HEK293 (cell line): ENCODE measurements at regions not wholly inside any gene's neighbourhood (a gene's known extent, or its start where the extent isn't known, plus 50 kb on each side); places are given as distances from the start of the nearest gene placed in this dataset.
"Not testable (repeated sequence)": the region's sequence is repeated elsewhere in the genome, so short reads cannot be mapped to it uniquely, and the experiment has no call there.

Experiments used
- CTCF ChIA-PET: fragments of 350-600 bp; formaldehyde crosslinking; extraction: SDS; loops from one replicate; lab custom pipeline; 2021; ENCODE audit warnings: antibody characterized with exemption; lab: Yijun Ruan, JAX
- POLR2A ChIA-PET: fragments of 300-600 bp; formaldehyde crosslinking; extraction: SDS; loops from one replicate; lab custom pipeline; 2020; ENCODE audit warnings: antibody characterized with exemption, inconsistent platforms; lab: Yijun Ruan, JAX
- H3K27ac ChIP-seq: fragments of 200-500 bp; sonication (Bioruptor generic); 2 replicates; pipeline ENCODE4 v1.5.1; 2014; ENCODE audit warnings: low read depth, low read length, control low read depth, inconsistent platforms; ENCODE audit errors: extremely low read depth
- H3K36me3 ChIP-seq, 2 experiments: fragments of 200-500 bp in 1 of 2; sonication (Bioruptor generic) in 1 of 2; 1 replicate in 1 of 2; 2 replicates in 1 of 2; pipeline ENCODE4 v1.5.1; 2014 to 2017; ENCODE audit warnings: inconsistent platforms in 2 of 2, low read length in 2 of 2; ENCODE audit not compliant: control insufficient read depth in 2 of 2, insufficient read depth in 1 of 2
- H3K4me1 ChIP-seq: fragments of 200-500 bp; sonication (Bioruptor generic); 2 replicates; pipeline ENCODE4 v1.5.1; 2014; ENCODE audit warnings: mild to moderate bottlenecking, low read length, inconsistent platforms; ENCODE audit not compliant: control insufficient read depth, insufficient read depth
- H3K4me3 ChIP-seq: 2 replicates; pipeline ENCODE4 v1.5.1; 2011; ENCODE audit warnings: low read depth, mild to moderate bottlenecking, control low read depth, low read length, moderate library complexity
- H3K9me3 ChIP-seq: fragments of 200-500 bp; sonication (Bioruptor generic); 2 replicates; pipeline ENCODE4 v1.5.1; 2014; ENCODE audit warnings: low read depth, low read length, inconsistent platforms; ENCODE audit not compliant: control insufficient read depth, insufficient read depth
- HOXA7 ChIP-seq: sonication (generic); formaldehyde crosslinking; IDR thresholded peaks from 2 replicates; pipeline ENCODE4 v1.8.1; 2022; ENCODE audit warnings: missing genetic modification reagents, borderline replicate concordance
- IKZF3 ChIP-seq: fragments of 450-650 bp; IDR thresholded peaks from 2 replicates; pipeline ENCODE4 v1.5.0; 2018; ENCODE audit warnings: missing biosample characterization, mild to moderate bottlenecking, missing genetic modification characterization, moderate library complexity
- MEIS1 ChIP-seq: sonication (generic); formaldehyde crosslinking; IDR thresholded peaks from 2 replicates; pipeline ENCODE4 v1.8.1; 2022; ENCODE audit warnings: missing genetic modification reagents, mild to moderate bottlenecking, borderline replicate concordance
- REPIN1 ChIP-seq: fragments of 450-650 bp; formaldehyde crosslinking; IDR thresholded peaks from 2 replicates; pipeline ENCODE4 v1.5.1; 2017; ENCODE audit warnings: missing biosample characterization, missing genetic modification characterization, low read depth
- SALL2 ChIP-seq: fragments of 450-650 bp; formaldehyde crosslinking; IDR thresholded peaks from 2 replicates; pipeline ENCODE4 v1.5.0; 2017; ENCODE audit warnings: missing biosample characterization, mild to moderate bottlenecking, missing genetic modification characterization, borderline replicate concordance
- WT1 ChIP-seq: fragments of 450-650 bp; formaldehyde crosslinking; IDR thresholded peaks from 2 replicates; pipeline ENCODE4 v1.5.1; 2016; ENCODE audit warnings: missing biosample characterization, missing genetic modification characterization
- ZFHX2 ChIP-seq: fragments of 450-650 bp; formaldehyde crosslinking; conservative IDR thresholded peaks from 2 replicates; pipeline ENCODE4 v1.5.1; 2016; ENCODE audit warnings: missing biosample characterization, missing genetic modification characterization
- ZFP37 ChIP-seq: fragments of 450-650 bp; formaldehyde crosslinking; IDR thresholded peaks from 2 replicates; pipeline ENCODE4 v1.5.1; 2016; ENCODE audit warnings: missing biosample characterization, missing genetic modification characterization
- ZFP41 ChIP-seq: fragments of 450-650 bp; formaldehyde crosslinking; IDR thresholded peaks from 2 replicates; pipeline ENCODE4 v1.5.1; 2016; ENCODE audit warnings: missing biosample characterization, missing genetic modification characterization, borderline replicate concordance
- ZNF146 ChIP-seq: fragments of 450-650 bp; formaldehyde crosslinking; IDR thresholded peaks from 2 replicates; pipeline ENCODE4 v1.5.1; 2016; ENCODE audit warnings: missing biosample characterization, missing genetic modification characterization
- ZNF16 ChIP-seq: fragments of 450-650 bp; formaldehyde crosslinking; IDR thresholded peaks from 2 replicates; pipeline ENCODE4 v1.5.1; 2016; ENCODE audit warnings: low read depth, missing biosample characterization, missing genetic modification characterization
- ZNF266 ChIP-seq: fragments of 450-650 bp; formaldehyde crosslinking; IDR thresholded peaks from 2 replicates; pipeline ENCODE4 v1.5.1; 2016; ENCODE audit warnings: missing biosample characterization, missing genetic modification characterization, low read depth
- ZNF501 ChIP-seq: fragments of 450-650 bp; formaldehyde crosslinking; IDR thresholded peaks from 2 replicates; pipeline ENCODE4 v1.5.1; 2016; ENCODE audit warnings: missing biosample characterization, missing genetic modification characterization
- ZNF549 ChIP-seq: fragments of 450-650 bp; IDR thresholded peaks from 2 replicates; pipeline ENCODE4 v1.5.1; 2018; ENCODE audit warnings: missing biosample characterization, missing genetic modification characterization, mild to moderate bottlenecking, inconsistent platforms, moderate library complexity
- ZNF585B ChIP-seq: fragments of 450-650 bp; formaldehyde crosslinking; IDR thresholded peaks from 2 replicates; pipeline ENCODE4 v1.5.1; 2016; ENCODE audit warnings: missing biosample characterization, missing genetic modification characterization
- ZNF654 ChIP-seq: fragments of 450-650 bp; formaldehyde crosslinking; IDR thresholded peaks from 2 replicates; pipeline ENCODE4 v1.5.1; 2016; ENCODE audit warnings: low read depth, missing biosample characterization, missing genetic modification characterization
- ZNF670 ChIP-seq: fragments of 450-650 bp; formaldehyde crosslinking; IDR thresholded peaks from 2 replicates; pipeline ENCODE4 v1.5.1; 2016; ENCODE audit warnings: missing biosample characterization, missing genetic modification characterization, low read depth
- ZNF791 ChIP-seq: fragments of 450-650 bp; formaldehyde crosslinking; IDR thresholded peaks from 2 replicates; pipeline ENCODE4 v1.5.1; 2016; ENCODE audit warnings: missing biosample characterization, missing genetic modification characterization
- TF ChIP-seq, protein P1 (sequence below): fragments of 450-650 bp; formaldehyde crosslinking; IDR thresholded peaks from 2 replicates; pipeline ENCODE4 v1.5.1; 2017; ENCODE audit warnings: missing biosample characterization, missing genetic modification characterization
- TF ChIP-seq, protein P2 (sequence below): fragments of 450-650 bp; formaldehyde crosslinking; IDR thresholded peaks from 2 replicates; pipeline ENCODE4 v1.5.1; 2017; ENCODE audit warnings: missing biosample characterization, missing genetic modification characterization
- TF ChIP-seq, protein P3 (sequence below): fragments of 450-650 bp; formaldehyde crosslinking; IDR thresholded peaks from 2 replicates; pipeline ENCODE4 v1.5.1; 2016; ENCODE audit warnings: missing biosample characterization, missing genetic modification characterization
- TF ChIP-seq, protein P4 (sequence below): fragments of 450-650 bp; formaldehyde crosslinking; IDR thresholded peaks from 2 replicates; pipeline ENCODE4 v1.5.1; 2017; ENCODE audit warnings: missing biosample characterization, missing genetic modification characterization
- TF ChIP-seq, protein P5 (sequence below): fragments of 450-650 bp; formaldehyde crosslinking; IDR thresholded peaks from 2 replicates; pipeline ENCODE4 v1.5.1; 2016; ENCODE audit warnings: missing biosample characterization, missing genetic modification characterization

DNA sequence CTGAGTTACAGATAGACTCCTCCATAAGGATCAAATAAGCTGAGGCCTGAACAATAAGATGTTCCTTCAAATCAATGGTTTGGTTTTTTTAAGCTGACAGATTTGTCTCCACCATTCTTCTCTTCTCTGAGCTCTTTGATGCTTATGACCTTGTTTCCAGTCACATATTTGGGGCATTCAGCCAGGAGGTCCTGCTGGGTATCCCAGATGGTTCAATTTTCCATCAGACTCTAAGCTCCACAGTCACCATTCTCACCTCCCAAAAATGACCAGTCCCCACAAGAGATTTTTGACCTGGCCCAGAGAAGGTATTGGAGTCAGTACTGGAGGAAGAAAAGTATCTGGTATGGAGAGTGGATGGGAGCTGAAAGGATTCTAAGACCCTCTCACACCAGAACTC lies 74.6 kb upstream of the FRMPD3 start:
- CTCF ChIA-PET = interaction anchor here (0.6 kb wide), 1 partner anchor 537 kb away, joined by 3 read pairs; no protein-coding TSS in a partner anchor
- no peak for TF ChIP-seq ZNF791 (tag by site-specific recombination)
- TF ChIP-seq ZNF16 (tag by site-specific recombination) = no peak
- TF ChIP-seq, protein P1, sequence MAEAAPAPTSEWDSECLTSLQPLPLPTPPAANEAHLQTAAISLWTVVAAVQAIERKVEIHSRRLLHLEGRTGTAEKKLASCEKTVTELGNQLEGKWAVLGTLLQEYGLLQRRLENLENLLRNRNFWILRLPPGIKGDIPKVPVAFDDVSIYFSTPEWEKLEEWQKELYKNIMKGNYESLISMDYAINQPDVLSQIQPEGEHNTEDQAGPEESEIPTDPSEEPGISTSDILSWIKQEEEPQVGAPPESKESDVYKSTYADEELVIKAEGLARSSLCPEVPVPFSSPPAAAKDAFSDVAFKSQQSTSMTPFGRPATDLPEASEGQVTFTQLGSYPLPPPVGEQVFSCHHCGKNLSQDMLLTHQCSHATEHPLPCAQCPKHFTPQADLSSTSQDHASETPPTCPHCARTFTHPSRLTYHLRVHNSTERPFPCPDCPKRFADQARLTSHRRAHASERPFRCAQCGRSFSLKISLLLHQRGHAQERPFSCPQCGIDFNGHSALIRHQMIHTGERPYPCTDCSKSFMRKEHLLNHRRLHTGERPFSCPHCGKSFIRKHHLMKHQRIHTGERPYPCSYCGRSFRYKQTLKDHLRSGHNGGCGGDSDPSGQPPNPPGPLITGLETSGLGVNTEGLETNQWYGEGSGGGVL (tag by site-specific recombination) = no peak
- no peak for TF ChIP-seq HOXA7 (CRISPR knock-in tag)
- no peak for TF ChIP-seq MEIS1 (CRISPR knock-in tag)
- no peak for TF ChIP-seq ZNF654 (tag by site-specific recombination)
- no peak for TF ChIP-seq ZFHX2 (tag by site-specific recombination)
- no peak for TF ChIP-seq ZFP41 (tag by site-specific recombination)
- no peak for TF ChIP-seq WT1 (tag by site-specific recombination)
- TF ChIP-seq REPIN1 (tag by site-specific recombination) = no peak
- TF ChIP-seq, protein P2, sequence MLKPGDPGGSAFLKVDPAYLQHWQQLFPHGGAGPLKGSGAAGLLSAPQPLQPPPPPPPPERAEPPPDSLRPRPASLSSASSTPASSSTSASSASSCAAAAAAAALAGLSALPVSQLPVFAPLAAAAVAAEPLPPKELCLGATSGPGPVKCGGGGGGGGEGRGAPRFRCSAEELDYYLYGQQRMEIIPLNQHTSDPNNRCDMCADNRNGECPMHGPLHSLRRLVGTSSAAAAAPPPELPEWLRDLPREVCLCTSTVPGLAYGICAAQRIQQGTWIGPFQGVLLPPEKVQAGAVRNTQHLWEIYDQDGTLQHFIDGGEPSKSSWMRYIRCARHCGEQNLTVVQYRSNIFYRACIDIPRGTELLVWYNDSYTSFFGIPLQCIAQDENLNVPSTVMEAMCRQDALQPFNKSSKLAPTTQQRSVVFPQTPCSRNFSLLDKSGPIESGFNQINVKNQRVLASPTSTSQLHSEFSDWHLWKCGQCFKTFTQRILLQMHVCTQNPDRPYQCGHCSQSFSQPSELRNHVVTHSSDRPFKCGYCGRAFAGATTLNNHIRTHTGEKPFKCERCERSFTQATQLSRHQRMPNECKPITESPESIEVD = no peak
- TF ChIP-seq, protein P3, sequence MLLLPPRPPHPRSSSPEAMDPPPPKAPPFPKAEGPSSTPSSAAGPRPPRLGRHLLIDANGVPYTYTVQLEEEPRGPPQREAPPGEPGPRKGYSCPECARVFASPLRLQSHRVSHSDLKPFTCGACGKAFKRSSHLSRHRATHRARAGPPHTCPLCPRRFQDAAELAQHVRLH (tag by site-specific recombination) = no peak
- no peak for TF ChIP-seq IKZF3 (tag by site-specific recombination)
- TF ChIP-seq SALL2 = no peak

DNA sequence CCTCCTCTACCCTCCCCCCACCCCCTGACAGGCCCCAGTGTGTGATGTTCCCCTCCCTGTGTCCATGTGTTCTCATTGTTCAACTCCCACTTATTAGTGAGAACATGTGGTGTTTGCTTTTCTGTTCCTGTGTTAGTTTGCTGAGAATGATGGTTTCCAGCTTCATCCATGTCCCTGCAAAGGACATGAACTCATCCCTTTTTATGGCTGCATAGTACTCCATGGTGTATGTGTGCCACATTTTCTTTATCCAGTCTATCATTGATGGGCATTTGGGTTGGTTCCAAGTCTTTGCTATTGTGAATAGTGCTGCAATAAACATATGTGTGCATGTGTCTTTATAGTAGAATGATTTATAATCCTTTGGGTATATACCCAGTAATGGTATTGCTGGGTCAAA lies 73.3 kb upstream of the FRMPD3 start:
- H3K27ac ChIP-seq, H3K36me3 ChIP-seq, CTCF ChIA-PET, H3K4me1 ChIP-seq: not testable (repeated sequence)
- peak; percentile 94 for TF ChIP-seq ZNF146 (tag by site-specific recombination)
- TF ChIP-seq, all 188 proteins: peak for 1; not testable (repeated sequence) for 187
- H3K4me3 ChIP-seq, H3K9me3 ChIP-seq, POLR2A ChIA-PET: not testable (repeated sequence)

More for the DNA sequence above, 74.6 kb upstream of the FRMPD3 start:
- POLR2A ChIA-PET = no interaction called here
- Histone ChIP-seq H3K27ac (no peak overlapping the region), H3K4me1 (no peaks in the 10 kb centered on the region), H3K9me3 (no peaks in the 10 kb centered on the region), H3K4me3 (no peak overlapping the region), H3K36me3 (no peaks in the 10 kb centered on the region)

DNA sequence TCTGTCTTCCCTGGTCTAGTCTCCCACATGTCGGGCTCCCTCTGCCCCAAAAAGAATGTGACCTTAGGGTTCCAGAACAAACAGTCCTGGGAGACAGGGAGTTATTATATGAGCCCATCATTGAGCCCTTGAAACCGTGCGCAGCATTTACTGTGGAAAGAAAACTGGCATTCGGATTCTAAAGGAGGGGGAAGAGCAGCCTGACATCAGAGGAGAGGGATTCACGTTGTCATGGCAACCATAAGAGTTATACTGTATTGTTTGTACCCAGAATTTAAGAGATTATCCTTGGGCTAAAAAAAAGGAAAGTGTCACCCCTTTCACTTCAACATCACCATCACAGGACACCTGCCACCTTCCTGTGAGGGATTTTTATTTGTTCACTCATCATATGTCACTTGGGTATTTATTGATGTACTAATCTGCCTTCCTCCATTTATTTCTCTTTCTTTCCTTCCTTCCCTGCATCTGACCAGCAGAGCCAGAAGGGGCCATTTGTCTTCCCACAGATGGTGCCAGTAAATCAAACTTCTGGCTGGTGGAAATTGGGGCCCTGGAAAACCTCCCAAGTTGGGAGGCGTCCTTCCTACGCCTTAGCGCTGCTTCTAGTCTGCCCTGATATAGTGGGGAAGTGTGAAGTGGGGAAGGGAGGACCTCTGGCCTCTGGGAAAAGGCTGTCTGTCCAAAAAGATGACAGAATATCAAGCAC lies 64.9 kb upstream of the FRMPD3 start:
- Histone ChIP-seq H3K4me1 (no peaks in the 10 kb centered on the region), H3K9me3 (no peaks in the 10 kb centered on the region), H3K27ac (no peak overlapping the region), H3K36me3 (no peaks in the 10 kb centered on the region), H3K4me3 (no peak overlapping the region)
- CTCF ChIA-PET = no interaction called here
- POLR2A ChIA-PET = no interaction called here
- TF ChIP-seq ZNF501 (tag by site-specific recombination) (no peak), ZNF585B (tag by site-specific recombination) (no peak), ZFP37 (tag by site-specific recombination) (no peak), ZNF266 (tag by site-specific recombination) (no peak), ZNF549 (tag by site-specific recombination) (no peak), ZNF670 (tag by site-specific recombination) (no peak)
- TF ChIP-seq, protein P1 (tag by site-specific recombination) = no peak
- TF ChIP-seq, protein P4, sequence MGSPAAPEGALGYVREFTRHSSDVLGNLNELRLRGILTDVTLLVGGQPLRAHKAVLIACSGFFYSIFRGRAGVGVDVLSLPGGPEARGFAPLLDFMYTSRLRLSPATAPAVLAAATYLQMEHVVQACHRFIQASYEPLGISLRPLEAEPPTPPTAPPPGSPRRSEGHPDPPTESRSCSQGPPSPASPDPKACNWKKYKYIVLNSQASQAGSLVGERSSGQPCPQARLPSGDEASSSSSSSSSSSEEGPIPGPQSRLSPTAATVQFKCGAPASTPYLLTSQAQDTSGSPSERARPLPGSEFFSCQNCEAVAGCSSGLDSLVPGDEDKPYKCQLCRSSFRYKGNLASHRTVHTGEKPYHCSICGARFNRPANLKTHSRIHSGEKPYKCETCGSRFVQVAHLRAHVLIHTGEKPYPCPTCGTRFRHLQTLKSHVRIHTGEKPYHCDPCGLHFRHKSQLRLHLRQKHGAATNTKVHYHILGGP (tag by site-specific recombination) = no peak
- TF ChIP-seq, protein P5, sequence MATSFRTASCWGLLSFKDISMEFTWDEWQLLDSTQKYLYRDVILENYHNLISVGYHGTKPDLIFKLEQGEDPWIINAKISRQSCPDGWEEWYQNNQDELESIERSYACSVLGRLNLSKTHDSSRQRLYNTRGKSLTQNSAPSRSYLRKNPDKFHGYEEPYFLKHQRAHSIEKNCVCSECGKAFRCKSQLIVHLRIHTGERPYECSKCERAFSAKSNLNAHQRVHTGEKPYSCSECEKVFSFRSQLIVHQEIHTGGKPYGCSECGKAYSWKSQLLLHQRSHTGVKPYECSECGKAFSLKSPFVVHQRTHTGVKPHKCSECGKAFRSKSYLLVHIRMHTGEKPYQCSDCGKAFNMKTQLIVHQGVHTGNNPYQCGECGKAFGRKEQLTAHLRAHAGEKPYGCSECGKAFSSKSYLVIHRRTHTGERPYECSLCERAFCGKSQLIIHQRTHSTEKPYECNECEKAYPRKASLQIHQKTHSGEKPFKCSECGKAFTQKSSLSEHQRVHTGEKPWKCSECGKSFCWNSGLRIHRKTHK (tag by site-specific recombination) = no peak
